ENCODE measurements at regions not wholly inside any gene's neighbourhood (a gene's known extent, or its start where the extent isn't known, plus 50 kb on each side); places are given as distances from the start of the nearest gene placed in this dataset.

DNA sequence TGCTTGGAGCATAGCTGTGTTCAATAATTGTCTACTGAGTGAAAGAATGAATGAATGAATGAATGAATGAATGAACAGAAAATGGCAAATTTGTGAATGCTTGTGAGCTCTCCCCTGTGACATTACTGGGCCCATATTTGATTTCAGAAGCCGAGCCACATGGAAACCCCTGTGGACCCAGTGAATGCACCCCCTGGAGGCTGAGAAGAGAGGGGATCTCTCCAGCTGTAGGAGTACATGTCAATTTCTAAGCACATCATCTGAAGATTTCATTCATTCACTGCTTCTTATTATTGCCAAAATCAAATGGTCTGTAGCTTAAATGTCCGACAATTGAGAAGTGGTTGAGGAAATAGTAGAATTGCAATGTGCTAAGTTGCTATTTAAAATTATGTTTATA, 58.3 kb upstream of the DOCK1 start:
- ChIA-PET POLR2A (no interaction called here), CTCF (no interaction called here)
- DNase-seq (ENCODE audit: low read depth, low spot score), result no peak
- H3K4me3 ChIP-seq (ENCODE audit: low read depth, low read length), result no peak overlapping the region
- TF ChIP-seq, protein P1, sequence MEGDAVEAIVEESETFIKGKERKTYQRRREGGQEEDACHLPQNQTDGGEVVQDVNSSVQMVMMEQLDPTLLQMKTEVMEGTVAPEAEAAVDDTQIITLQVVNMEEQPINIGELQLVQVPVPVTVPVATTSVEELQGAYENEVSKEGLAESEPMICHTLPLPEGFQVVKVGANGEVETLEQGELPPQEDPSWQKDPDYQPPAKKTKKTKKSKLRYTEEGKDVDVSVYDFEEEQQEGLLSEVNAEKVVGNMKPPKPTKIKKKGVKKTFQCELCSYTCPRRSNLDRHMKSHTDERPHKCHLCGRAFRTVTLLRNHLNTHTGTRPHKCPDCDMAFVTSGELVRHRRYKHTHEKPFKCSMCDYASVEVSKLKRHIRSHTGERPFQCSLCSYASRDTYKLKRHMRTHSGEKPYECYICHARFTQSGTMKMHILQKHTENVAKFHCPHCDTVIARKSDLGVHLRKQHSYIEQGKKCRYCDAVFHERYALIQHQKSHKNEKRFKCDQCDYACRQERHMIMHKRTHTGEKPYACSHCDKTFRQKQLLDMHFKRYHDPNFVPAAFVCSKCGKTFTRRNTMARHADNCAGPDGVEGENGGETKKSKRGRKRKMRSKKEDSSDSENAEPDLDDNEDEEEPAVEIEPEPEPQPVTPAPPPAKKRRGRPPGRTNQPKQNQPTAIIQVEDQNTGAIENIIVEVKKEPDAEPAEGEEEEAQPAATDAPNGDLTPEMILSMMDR (IDR thresholded peaks at IDR 0.05; ENCODE audit: insufficient read depth, low read length, missing control alignments), result no peak

DNA sequence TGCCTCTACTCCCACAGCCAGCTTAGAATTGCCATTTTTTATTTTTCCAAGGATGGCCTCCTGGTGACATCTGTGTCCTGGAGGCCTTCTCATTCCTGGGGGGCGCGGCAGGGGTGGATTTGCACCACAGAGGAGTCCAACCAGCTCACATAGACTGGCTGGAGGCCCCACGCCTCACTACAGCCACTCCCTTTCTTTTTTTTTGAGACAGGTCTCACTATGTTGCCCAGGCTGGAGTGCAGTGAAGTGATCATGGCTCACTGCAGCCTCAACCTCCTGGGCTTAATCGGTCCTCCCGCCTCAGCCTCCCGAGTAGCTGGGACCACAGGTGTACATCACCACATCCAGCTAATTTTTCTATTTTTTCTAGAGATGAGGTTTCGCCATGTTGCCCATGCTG, 57.6 kb upstream of the DOCK1 start:
- no peak for DNase-seq (ENCODE audit: low read depth, low spot score)
- ChIA-PET CTCF (no interaction called here), POLR2A (no interaction called here)
- TF ChIP-seq, protein P1 (IDR thresholded peaks at IDR 0.05; ENCODE audit: insufficient read depth, low read length, missing control alignments), result no peak
- H3K4me3 ChIP-seq (ENCODE audit: low read depth, low read length), result no peak overlapping the region

DNA sequence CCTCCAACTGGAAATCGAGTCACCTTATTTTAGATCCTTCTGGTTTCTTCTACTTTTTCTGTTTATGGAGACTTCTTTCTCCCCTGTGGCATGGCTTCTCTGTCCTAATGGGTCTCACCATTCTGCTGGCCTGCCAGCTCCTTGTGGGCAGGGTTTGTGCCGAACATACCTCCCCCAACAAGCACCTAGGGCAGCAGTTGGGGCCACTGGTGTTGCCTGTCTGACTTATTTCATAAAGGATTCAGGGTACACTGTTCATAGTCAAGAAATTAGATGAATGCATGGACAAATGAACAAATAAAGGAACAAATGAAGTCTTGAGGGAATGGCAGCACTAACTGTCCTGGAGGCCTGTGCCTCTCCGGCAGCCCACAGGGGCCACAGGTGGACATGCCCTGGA, 55.6 kb upstream of the DOCK1 start:
- ChIA-PET CTCF (no interaction called here), POLR2A (no interaction called here)
- H3K4me3 ChIP-seq (ENCODE audit: low read depth, low read length), result no peak overlapping the region
- no peak for DNase-seq (ENCODE audit: low read depth, low spot score)
- TF ChIP-seq, protein P1 (IDR thresholded peaks at IDR 0.05; ENCODE audit: insufficient read depth, low read length, missing control alignments), result no peak

DNA sequence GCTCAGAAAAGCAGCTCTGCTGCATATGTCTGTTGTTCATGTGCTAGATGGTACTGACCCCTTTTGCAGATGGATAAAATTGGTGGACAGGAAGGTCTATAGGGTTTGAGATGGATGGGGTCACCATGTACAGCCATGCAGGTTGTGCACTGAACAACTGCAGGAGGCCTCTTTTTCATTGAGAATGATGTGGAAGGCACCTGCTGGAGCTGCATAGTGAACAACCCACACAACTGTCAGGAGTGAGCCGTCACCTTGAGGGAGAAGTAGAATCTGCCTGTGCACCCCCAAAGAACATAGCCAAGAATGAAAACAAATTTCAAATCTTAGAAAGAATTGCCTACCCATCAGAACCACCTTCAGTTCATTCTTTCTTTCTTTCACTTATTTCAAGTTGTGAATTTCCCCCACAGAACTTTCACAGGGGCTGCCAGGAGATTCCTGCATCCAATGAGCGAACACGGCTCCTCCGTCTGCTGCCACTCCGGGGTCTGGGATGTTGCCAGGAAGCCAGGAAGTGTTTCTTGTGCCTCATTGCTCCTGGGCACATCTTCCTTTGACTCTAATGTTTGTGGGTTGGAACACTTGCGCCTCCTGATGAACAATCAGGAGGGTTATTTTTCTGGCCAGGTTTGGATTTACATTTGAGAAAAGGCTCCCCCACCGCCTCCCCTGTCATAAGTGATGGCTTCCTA, 53.7 kb upstream of the DOCK1 start:
- H3K4me3 ChIP-seq (ENCODE audit: low read depth, low read length), result no peak overlapping the region
- POLR2A ChIA-PET, result no interaction called here
- TF ChIP-seq, protein P1 (IDR thresholded peaks at IDR 0.05; ENCODE audit: insufficient read depth, low read length, missing control alignments), result no peak
- CTCF ChIA-PET, result no interaction called here
- DNase-seq (ENCODE audit: low read depth, low spot score), result no peak

DNA sequence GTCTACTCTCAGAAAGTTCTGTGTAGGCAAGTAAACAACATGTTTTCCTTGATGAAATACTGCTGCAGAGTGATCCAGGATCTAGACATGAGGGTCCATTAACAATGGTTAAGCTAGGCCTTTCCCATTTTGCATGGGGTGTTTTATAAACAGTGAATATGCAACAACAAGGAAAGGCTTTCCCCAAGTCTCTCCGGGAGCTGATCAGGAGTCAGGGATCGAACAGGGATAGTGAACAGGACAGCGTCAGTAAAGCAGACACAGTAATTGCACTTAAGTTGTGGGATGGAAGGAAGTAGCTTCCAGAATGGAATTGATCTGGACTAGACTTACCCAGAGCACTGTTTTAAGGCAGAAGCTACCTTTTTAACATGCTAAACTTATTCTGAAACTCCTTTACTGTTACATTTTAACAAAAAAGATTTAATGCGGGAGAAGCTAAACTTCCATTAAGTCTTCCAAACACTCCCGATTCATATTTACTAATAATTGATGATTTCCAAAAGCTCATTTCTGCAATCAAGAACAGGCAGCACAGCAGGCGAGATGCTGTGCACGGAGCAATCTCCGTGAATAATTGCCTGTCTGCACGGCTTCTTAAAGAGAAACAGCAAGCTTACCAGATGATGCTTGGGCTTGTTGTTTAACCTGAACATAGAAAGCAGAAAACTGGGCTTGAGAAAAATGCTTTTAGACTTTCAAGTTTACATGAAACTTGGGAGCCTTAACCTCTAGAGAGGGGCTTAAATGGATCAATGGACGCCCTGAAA, 50.3 kb upstream of the DOCK1 start:
- no peak for DNase-seq (ENCODE audit: low read depth, low spot score)
- ChIA-PET CTCF (interaction anchor here (0.6 kb wide), 1 partner anchor 344 kb away, joined by 3 read pairs; no protein-coding TSS in a partner anchor), POLR2A (no interaction called here)
- H3K4me3 ChIP-seq (ENCODE audit: low read depth, low read length), result no peak overlapping the region
- TF ChIP-seq, protein P1 (IDR thresholded peaks at IDR 0.05; ENCODE audit: insufficient read depth, low read length, missing control alignments), result no peak
